ENCODE measurements at regions not wholly inside any gene's neighbourhood (a gene's known extent, or its start where the extent isn't known, plus 50 kb on each side); places are given as distances from the start of the nearest gene placed in this dataset.

GRCh38 chr14:84167026-84167425, 1362.9 kb upstream of the FLRT2 start:
- no peak for DNase-seq

GRCh38 chr14:84180336-84180735, 1349.6 kb upstream of the FLRT2 start:
- no peak for DNase-seq

- DNase-seq: no peak
These were observed 1348.9 kb upstream of the FLRT2 start for GRCh38 chr14:84181072-84181471.

- no peak for DNase-seq
These were observed 1334.4 kb upstream of the FLRT2 start for GRCh38 chr14:84195514-84195913.

GRCh38 chr14:84197704-84198103, 1332.2 kb upstream of the FLRT2 start:
- no peak for DNase-seq

GRCh38 chr14:84202486-84202885, 1327.5 kb upstream of the FLRT2 start:
- no peak for DNase-seq

GRCh38 chr14:84203896-84204295, 1326.0 kb upstream of the FLRT2 start:
- no peak for DNase-seq

- no peak for DNase-seq
These were observed 1321.5 kb upstream of the FLRT2 start for GRCh38 chr14:84208451-84208850.

GRCh38 chr14:84209031-84209430, 1320.9 kb upstream of the FLRT2 start:
- DNase-seq: no peak

- DNase-seq: no peak
These were observed 1312.9 kb upstream of the FLRT2 start for GRCh38 chr14:84217066-84217465.

- no peak for DNase-seq
These were observed 1304.7 kb upstream of the FLRT2 start for GRCh38 chr14:84225268-84225667.

- no peak for DNase-seq
These were observed 1301.2 kb upstream of the FLRT2 start for GRCh38 chr14:84228702-84229101.

- DNase-seq: no peak
These were observed 1295.7 kb upstream of the FLRT2 start for GRCh38 chr14:84234281-84234680.

GRCh38 chr14:84236290-84236689, 1293.7 kb upstream of the FLRT2 start:
- DNase-seq: no peak

GRCh38 chr14:84237881-84238280, 1292.1 kb upstream of the FLRT2 start:
- DNase-seq: no peak

GRCh38 chr14:84247693-84248092, 1282.3 kb upstream of the FLRT2 start:
- DNase-seq: no peak

- DNase-seq: no peak
These were observed 1279.1 kb upstream of the FLRT2 start for GRCh38 chr14:84250893-84251292.

- DNase-seq: no peak
These were observed 1278.4 kb upstream of the FLRT2 start for GRCh38 chr14:84251411-84252115.

- DNase-seq: no peak
These were observed 1277.2 kb upstream of the FLRT2 start for GRCh38 chr14:84252706-84253105.

GRCh38 chr14:84253326-84253725, 1276.6 kb upstream of the FLRT2 start:
- DNase-seq: no peak

- DNase-seq: no peak
These were observed 1275.7 kb upstream of the FLRT2 start for GRCh38 chr14:84254290-84254689.

- DNase-seq: no peak
These were observed 1267.0 kb upstream of the FLRT2 start for GRCh38 chr14:84262932-84263331.

GRCh38 chr14:84272290-84272721, 1257.6 kb upstream of the FLRT2 start:
- no peak for DNase-seq

GRCh38 chr14:84273181-84273580, 1256.8 kb upstream of the FLRT2 start:
- no peak for DNase-seq

GRCh38 chr14:84282618-84283017, 1247.3 kb upstream of the FLRT2 start:
- no peak for DNase-seq
